MCF 10A (cell line): ENCODE measurements at regions not wholly inside any gene's neighbourhood (a gene's known extent, or its start where the extent isn't known, plus 50 kb on each side); places are given as distances from the start of the nearest gene placed in this dataset.

Experiments used
- BruUV-seq: library from RNA; stranded (reverse); fragments of 400-500 nt; replicated peaks from 2 replicates; lab custom pipeline; 2021; lab: Mats Ljungman, UMichigan
- CTCF ChIA-PET: fragments of 300-600 bp; sonication (Branson Sonifier 250); formaldehyde crosslinking; extraction: SDS; loops from one replicate; lab custom pipeline; 2021; ENCODE audit warnings: antibody characterized with exemption, inconsistent platforms; lab: Yijun Ruan, JAX
- POLR2A ChIA-PET: fragments of 300-600, 350-650 bp; sonication (Branson Sonifier 250); formaldehyde crosslinking; extraction: SDS; loops from one replicate; lab custom pipeline; 2020; ENCODE audit warnings: antibody characterized with exemption, inconsistent platforms; lab: Yijun Ruan, JAX
- DNase-seq: peaks from one replicate; pipeline ENCODE4 v3.0.0-alpha.2; 2018; ENCODE audit not compliant: unreplicated experiment
- H3K27ac Mint-ChIP-seq: one replicate; pipeline ENCODE4 v1.8.0; 2022; ENCODE audit warnings: mild to moderate bottlenecking, low read depth, mixed read lengths; ENCODE audit not compliant: unreplicated experiment
- H3K27me3 Mint-ChIP-seq: one replicate; pipeline ENCODE4 v1.8.0; 2022; ENCODE audit warnings: mixed read lengths; ENCODE audit not compliant: insufficient read depth, unreplicated experiment
- H3K36me3 Mint-ChIP-seq: one replicate; pipeline ENCODE4 v1.8.0; 2022; ENCODE audit warnings: mild to moderate bottlenecking, moderate library complexity, mixed read lengths; ENCODE audit not compliant: insufficient read depth, unreplicated experiment
- H3K4me1 Mint-ChIP-seq: one replicate; pipeline ENCODE4 v1.8.0; 2022; ENCODE audit warnings: mixed read lengths; ENCODE audit not compliant: insufficient read depth, unreplicated experiment
- H3K4me3 Mint-ChIP-seq: one replicate; pipeline ENCODE4 v1.8.0; 2022; ENCODE audit warnings: mild to moderate bottlenecking, moderate library complexity, mixed read lengths; ENCODE audit not compliant: unreplicated experiment
- H3K9me3 Mint-ChIP-seq: one replicate; pipeline ENCODE4 v1.8.0; 2022; ENCODE audit warnings: mixed read lengths; ENCODE audit not compliant: unreplicated experiment
- CTCF ChIP-seq: fragments of 200-600 bp; IDR thresholded peaks from one replicate; pipeline ENCODE4 v1.8.0; 2022; ENCODE audit warnings: antibody characterized with exemption, mild to moderate bottlenecking; ENCODE audit not compliant: unreplicated experiment
- intact Hi-C: fragments of 100-400 bp; cut with micrococcal nuclease; formaldehyde crosslinking; loops from 2 replicates; pipeline ENCODE4 v1.14.1; 2022

- TF ChIP-seq CTCF, result no peak
- Mint-ChIP-seq H3K27me3 (no peaks in the 10 kb centered on the region), H3K27ac (no peak overlapping the region), H3K4me3 (no peak overlapping the region), H3K36me3 (no peaks in the 10 kb centered on the region), H3K9me3 (no peaks in the 10 kb centered on the region), H3K4me1 (peaks cover 19% of the 10 kb centered on the region)
- POLR2A ChIA-PET, result no interaction called here
- intact Hi-C loops, result no loop called here
- BruUV-seq, result no TSS peak
- CTCF ChIA-PET, result no interaction called here
- DNase-seq, result no peak
These were observed 103.8 kb upstream of the FBN2 start for GRCh38 chr5:128641861-128642260.

GRCh38 chr5:128644863-128645262 is 106.8 kb upstream of the FBN2 start:
- peak overlapping the region; percentile 50 for H3K4me3 Mint-ChIP-seq
- BruUV-seq, result no TSS peak
- H3K36me3 Mint-ChIP-seq, result no peaks in the 10 kb centered on the region
- H3K9me3 Mint-ChIP-seq, result no peaks in the 10 kb centered on the region
- TF ChIP-seq CTCF, result no peak
- H3K4me1 Mint-ChIP-seq, result peaks cover 28% of the 10 kb centered on the region
- intact Hi-C loops, result loop anchor here (5.0 kb wide), 1 partner anchor 108 kb away; the partner anchor contains the start of gene FBN2
- H3K27me3 Mint-ChIP-seq, result no peaks in the 10 kb centered on the region
- peak; percentile 42 for DNase-seq
- peak overlapping the region; percentile 43 for H3K27ac Mint-ChIP-seq
- POLR2A ChIA-PET, result interaction anchor here (1.0 to 1.5 kb wide), 2 partner anchors 13 to 106 kb away, joined by 4 read pairs; partner anchors contain the start of gene FBN2
- CTCF ChIA-PET, result interaction anchor here (0.5 to 0.6 kb wide), 2 partner anchors 27 to 201 kb away, joined by 3 read pairs; no protein-coding TSS in a partner anchor

- H3K9me3 Mint-ChIP-seq, result no peaks in the 10 kb centered on the region
- CTCF ChIA-PET, result interaction anchor here (0.6 kb wide), 1 partner anchor 198 kb away, joined by 3 read pairs; no protein-coding TSS in a partner anchor
- intact Hi-C loops, result loop anchor here (5.0 kb wide), 1 partner anchor 108 kb away; the partner anchor contains the start of gene FBN2
These were observed 107.5 kb upstream of the FBN2 start for GRCh38 chr5:128645581-128645980.

GRCh38 chr5:128646176-128646575 is 108.1 kb upstream of the FBN2 start:
- no peaks in the 10 kb centered on the region for H3K9me3 Mint-ChIP-seq

More at GRCh38 chr5:128645581-128645980, 107.5 kb upstream of the FBN2 start:
- H3K4me3 Mint-ChIP-seq, result no peak overlapping the region
- peaks cover 28% of the 10 kb centered on the region for H3K4me1 Mint-ChIP-seq
- H3K36me3 Mint-ChIP-seq, result no peaks in the 10 kb centered on the region
- DNase-seq, result no peak
- H3K27ac Mint-ChIP-seq, result peak overlapping the region; percentile 43
- POLR2A ChIA-PET, result interaction anchor here (1.5 kb wide), 1 partner anchor 12 kb away, joined by 4 read pairs; no protein-coding TSS in a partner anchor
- TF ChIP-seq CTCF, result no peak
- H3K27me3 Mint-ChIP-seq, result no peaks in the 10 kb centered on the region
- BruUV-seq, result no TSS peak

More at GRCh38 chr5:128646176-128646575, 108.1 kb upstream of the FBN2 start:
- ChIA-PET CTCF (no interaction called here), POLR2A (no interaction called here)
- no peak for TF ChIP-seq CTCF
- no peak overlapping the region for H3K4me3 Mint-ChIP-seq
- no peak for DNase-seq
- no peaks in the 10 kb centered on the region for H3K36me3 Mint-ChIP-seq
- intact Hi-C loops, result loop anchor here (5.0 kb wide), 1 partner anchor 109 kb away; the partner anchor contains the start of gene FBN2
- peaks cover 28% of the 10 kb centered on the region for H3K4me1 Mint-ChIP-seq
- no peaks in the 10 kb centered on the region for H3K27me3 Mint-ChIP-seq
- BruUV-seq, result no TSS peak
- H3K27ac Mint-ChIP-seq, result no peak overlapping the region
